ENCODE measurements at regions not wholly inside any gene's neighbourhood (a gene's known extent, or its start where the extent isn't known, plus 50 kb on each side); places are given as distances from the start of the nearest gene placed in this dataset.

DNA sequence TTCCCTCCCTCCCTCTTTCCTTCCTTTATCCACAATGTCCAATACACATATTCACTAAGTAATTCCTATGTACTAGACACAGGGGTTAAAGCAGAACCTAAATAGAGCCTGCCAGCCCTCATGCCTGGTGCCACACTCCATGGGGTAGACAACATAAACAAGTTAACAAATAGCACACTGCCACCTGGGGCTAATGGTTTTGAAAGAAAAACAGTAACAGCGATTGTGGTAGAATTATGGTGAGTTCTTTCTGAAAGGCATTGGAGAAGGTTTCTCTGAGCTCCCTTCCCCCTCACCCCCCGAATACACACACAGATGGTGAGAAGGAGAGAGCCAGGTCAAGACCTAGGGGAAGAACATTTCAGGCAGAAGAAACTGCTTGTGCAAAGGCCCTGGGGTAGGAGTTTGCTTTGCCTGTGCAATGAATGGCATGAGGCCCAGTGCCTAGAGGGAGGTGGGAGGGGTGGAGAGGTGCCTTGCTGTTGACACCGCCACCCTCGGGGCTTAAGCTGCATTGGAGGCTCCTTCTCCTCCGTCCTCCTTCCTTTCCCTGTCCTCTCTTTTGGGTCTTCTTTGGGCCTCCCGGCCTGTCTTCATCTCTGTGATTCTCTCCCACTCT lies 502.4 kb upstream of the SULF2 start:
- Histone ChIP-seq H3K4me3 (ENCODE audit: low read depth in 1 of 2, low read length in 2 of 2) (no peak overlapping the region), H3K4me1 (ENCODE audit: insufficient read depth, low read length) (no peaks in the 10 kb centered on the region), H3K4me2 (ENCODE audit: insufficient read depth, low read length) (no peak overlapping the region), H3K27me3 (ENCODE audit: insufficient read depth, low read length, poor library complexity) (no peaks in the 10 kb centered on the region), H3K9ac (ENCODE audit: low read depth, low read length) (no peak overlapping the region), H3K27ac (ENCODE audit: low read length) (no peak overlapping the region), H4K20me1 (ENCODE audit: insufficient read depth, low read length) (no peaks in the 10 kb centered on the region), H2AFZ (ENCODE audit: low read depth, low read length) (no peak overlapping the region), H3K79me2 (ENCODE audit: insufficient read depth, low read length) (no peaks in the 10 kb centered on the region), H3K36me3 (ENCODE audit: insufficient read depth, low read length) (no peaks in the 10 kb centered on the region), H3K9me3 (ENCODE audit: insufficient read depth, low read length, severe bottlenecking) (no peaks in the 10 kb centered on the region)
- no peak for TF ChIP-seq EZH2 (IDR thresholded peaks at IDR 0.05; ENCODE audit: borderline replicate concordance, low read depth, low read length, severe bottlenecking)
- TF ChIP-seq, protein P1, sequence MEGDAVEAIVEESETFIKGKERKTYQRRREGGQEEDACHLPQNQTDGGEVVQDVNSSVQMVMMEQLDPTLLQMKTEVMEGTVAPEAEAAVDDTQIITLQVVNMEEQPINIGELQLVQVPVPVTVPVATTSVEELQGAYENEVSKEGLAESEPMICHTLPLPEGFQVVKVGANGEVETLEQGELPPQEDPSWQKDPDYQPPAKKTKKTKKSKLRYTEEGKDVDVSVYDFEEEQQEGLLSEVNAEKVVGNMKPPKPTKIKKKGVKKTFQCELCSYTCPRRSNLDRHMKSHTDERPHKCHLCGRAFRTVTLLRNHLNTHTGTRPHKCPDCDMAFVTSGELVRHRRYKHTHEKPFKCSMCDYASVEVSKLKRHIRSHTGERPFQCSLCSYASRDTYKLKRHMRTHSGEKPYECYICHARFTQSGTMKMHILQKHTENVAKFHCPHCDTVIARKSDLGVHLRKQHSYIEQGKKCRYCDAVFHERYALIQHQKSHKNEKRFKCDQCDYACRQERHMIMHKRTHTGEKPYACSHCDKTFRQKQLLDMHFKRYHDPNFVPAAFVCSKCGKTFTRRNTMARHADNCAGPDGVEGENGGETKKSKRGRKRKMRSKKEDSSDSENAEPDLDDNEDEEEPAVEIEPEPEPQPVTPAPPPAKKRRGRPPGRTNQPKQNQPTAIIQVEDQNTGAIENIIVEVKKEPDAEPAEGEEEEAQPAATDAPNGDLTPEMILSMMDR (IDR thresholded peaks at IDR 0.05; ENCODE audit: borderline replicate concordance, extremely low read depth, low read length, poor library complexity, severe bottlenecking) = no peak
- ATAC-seq (ENCODE audit: insufficient read depth, low read depth) (no peak), DNase-seq (no peak)

DNA sequence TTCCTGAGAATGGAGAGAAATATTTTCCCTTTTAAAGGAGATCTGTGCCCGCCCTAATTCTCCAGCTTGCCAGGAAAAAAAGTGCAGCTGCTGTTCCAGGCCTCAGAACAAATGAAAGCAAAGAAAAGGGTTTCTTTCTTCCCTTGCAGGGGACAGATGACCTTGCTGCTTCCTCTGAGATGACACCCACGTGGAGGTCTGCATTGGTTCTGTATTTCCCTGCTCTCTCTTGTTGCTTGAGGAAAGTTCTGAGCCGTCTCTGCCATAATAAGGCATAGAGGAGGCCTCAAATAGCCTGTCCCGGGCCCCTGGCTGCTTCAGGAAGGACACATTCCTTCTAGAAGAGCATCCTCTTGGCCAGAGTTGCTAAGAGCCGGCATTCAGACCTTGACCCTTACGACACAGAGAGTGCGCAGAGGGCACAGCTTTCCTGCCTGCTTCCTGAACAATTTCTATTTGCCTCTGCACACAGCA lies 501.8 kb upstream of the SULF2 start:
- Histone ChIP-seq H3K4me1 (ENCODE audit: insufficient read depth, low read length) (no peaks in the 10 kb centered on the region), H2AFZ (ENCODE audit: low read depth, low read length) (no peak overlapping the region), H3K4me3 (ENCODE audit: low read depth in 1 of 2, low read length in 2 of 2) (no peak overlapping the region), H3K9ac (ENCODE audit: low read depth, low read length) (no peak overlapping the region), H4K20me1 (ENCODE audit: insufficient read depth, low read length) (no peaks in the 10 kb centered on the region), H3K36me3 (ENCODE audit: insufficient read depth, low read length) (no peaks in the 10 kb centered on the region), H3K27me3 (ENCODE audit: insufficient read depth, low read length, poor library complexity) (no peaks in the 10 kb centered on the region), H3K27ac (ENCODE audit: low read length) (no peak overlapping the region), H3K9me3 (ENCODE audit: insufficient read depth, low read length, severe bottlenecking) (no peaks in the 10 kb centered on the region), H3K4me2 (ENCODE audit: insufficient read depth, low read length) (no peak overlapping the region), H3K79me2 (ENCODE audit: insufficient read depth, low read length) (no peaks in the 10 kb centered on the region)
- no peak for TF ChIP-seq EZH2 (IDR thresholded peaks at IDR 0.05; ENCODE audit: borderline replicate concordance, low read depth, low read length, severe bottlenecking)
- TF ChIP-seq, protein P1 (IDR thresholded peaks at IDR 0.05; ENCODE audit: borderline replicate concordance, extremely low read depth, low read length, poor library complexity, severe bottlenecking) = no peak
- ATAC-seq (ENCODE audit: insufficient read depth, low read depth) (no peak), DNase-seq (no peak)

DNA sequence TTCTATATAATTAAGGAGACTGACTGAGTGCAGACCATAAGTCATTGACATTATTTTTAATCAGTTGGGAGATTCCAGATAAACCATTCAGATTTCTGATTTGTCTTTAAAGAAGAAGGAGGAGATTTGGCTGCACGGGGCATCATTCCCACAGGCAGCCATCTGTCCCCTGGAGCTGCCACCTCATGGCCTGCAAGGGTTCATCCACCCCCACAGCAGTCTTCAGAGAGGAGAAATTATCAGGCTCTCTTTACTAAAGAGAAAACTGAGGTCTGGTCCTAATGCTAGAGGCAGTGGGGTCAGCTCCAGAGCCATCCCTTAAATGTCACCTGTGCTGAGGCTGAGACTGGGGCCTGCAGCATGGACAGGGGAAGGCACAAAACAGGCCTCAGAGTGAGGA lies 501.3 kb upstream of the SULF2 start:
- Histone ChIP-seq H2AFZ (ENCODE audit: low read depth, low read length) (no peak overlapping the region), H3K27ac (ENCODE audit: low read length) (no peak overlapping the region), H3K9me3 (ENCODE audit: insufficient read depth, low read length, severe bottlenecking) (no peaks in the 10 kb centered on the region), H3K27me3 (ENCODE audit: insufficient read depth, low read length, poor library complexity) (no peaks in the 10 kb centered on the region), H3K9ac (ENCODE audit: low read depth, low read length) (no peak overlapping the region), H3K36me3 (ENCODE audit: insufficient read depth, low read length) (no peaks in the 10 kb centered on the region), H3K4me3 (ENCODE audit: low read depth in 1 of 2, low read length in 2 of 2) (no peak overlapping the region), H3K4me1 (ENCODE audit: insufficient read depth, low read length) (no peaks in the 10 kb centered on the region), H3K4me2 (ENCODE audit: insufficient read depth, low read length) (no peak overlapping the region), H4K20me1 (ENCODE audit: insufficient read depth, low read length) (no peaks in the 10 kb centered on the region), H3K79me2 (ENCODE audit: insufficient read depth, low read length) (no peaks in the 10 kb centered on the region)
- ATAC-seq (ENCODE audit: insufficient read depth, low read depth) (no peak), DNase-seq (no peak)
- no peak for TF ChIP-seq EZH2 (IDR thresholded peaks at IDR 0.05; ENCODE audit: borderline replicate concordance, low read depth, low read length, severe bottlenecking)
- TF ChIP-seq, protein P1 (IDR thresholded peaks at IDR 0.05; ENCODE audit: borderline replicate concordance, extremely low read depth, low read length, poor library complexity, severe bottlenecking) = no peak
